Stimulated activated CD4-positive, alpha-beta T cell treated with anti-CD3 and anti-CD28 coated beads, Interleukin-12 subunit alpha, Interleukin-12 subunit beta, amount 100 ng/mL, for 48 hours (primary cell): ENCODE measurements at regions not wholly inside any gene's neighbourhood (a gene's known extent, or its start where the extent isn't known, plus 50 kb on each side); places are given as distances from the start of the nearest gene placed in this dataset.

Source experiments
- DNase-seq, 3 donors: peaks; one replicate each; pipeline ENCODE4 v3.0.0-alpha.2; 2020; ENCODE audit warnings: low read depth in 2 of 3, low spot score in 1 of 3

GRCh38 chr11:79890272-79890671, 449.4 kb upstream of the TENM4 start:
- no peak for DNase-seq

DNA sequence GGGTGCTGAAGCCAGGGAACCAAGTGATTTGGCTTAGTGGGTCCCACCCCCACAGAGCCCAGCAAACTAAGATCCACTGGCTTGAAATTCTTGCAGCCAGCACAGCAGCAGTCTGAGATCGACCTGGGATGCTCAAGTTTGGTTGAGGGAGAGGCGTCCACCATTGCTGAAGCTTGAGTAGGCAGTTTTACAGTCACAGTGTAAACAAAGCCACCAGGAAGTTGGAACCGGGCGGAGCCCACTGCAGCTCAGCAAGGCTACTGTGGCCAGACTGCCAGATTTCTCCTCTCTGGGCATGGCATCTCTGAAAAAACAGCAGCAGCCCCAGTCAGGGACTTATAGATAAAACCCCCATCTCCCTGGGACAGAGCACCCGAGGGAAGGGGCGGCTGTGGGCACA, 424.1 kb upstream of the TENM4 start:
- DNase-seq, result no peak

DNA sequence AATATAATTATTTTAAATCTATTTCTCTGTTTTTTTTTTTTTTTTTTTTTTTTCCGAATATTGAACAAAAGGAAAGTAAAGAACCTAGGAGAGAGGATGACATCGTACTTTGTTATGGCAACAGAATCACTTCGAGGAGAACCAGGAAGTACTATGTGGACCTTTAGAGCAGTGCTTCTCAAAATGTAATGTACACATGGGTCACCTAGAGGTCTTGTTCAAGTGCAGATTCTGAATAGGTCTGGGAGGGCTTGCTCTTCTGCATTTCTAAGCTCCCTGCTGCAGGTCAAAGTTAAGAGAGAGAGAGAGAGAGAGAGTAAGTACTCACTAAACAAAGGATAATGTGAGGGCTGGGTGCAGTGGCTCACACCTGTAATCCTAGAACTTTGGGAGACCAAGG, 419.5 kb upstream of the TENM4 start:
- no peak for DNase-seq

DNA sequence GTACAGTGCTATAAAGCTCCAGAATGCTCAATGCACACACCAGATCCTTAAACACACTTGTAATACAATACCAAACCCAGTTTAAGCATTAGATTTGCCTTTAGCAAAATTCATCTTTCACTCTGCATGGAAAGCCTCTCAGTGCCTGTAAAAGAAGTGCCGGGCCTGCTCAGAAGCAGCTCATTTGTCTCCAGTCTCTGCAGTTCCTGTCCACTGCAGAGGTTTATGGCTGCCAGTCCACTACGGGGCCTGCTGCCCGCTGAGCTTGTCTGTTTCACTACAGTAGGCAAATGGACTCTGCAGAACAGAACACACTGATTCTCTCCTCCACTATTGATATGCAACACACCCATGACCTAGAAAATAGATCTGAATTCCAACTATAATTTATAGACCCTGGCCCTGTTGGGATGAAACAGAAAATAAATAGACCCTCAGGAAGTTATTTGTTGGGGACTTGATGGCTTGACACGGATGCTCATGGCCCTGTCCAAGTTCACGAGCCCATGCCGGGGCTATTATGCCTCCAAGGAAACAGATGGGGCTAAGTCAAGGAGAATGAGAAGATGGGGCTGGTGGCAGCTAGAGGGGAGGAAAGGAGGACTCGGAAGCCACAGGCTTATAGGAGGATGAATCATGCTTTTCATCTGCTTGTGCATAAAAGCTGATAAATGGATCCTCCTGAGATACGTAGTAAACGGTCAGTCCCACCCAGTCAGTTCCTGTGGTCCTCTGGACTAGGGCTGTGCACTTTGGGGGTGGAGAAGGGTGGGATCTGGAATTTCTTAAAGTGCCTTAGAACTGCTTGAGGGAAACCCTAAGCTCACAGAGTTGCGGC, 416.8 kb upstream of the TENM4 start:
- no peak for DNase-seq

GRCh38 chr11:79852176-79852575, 411.3 kb upstream of the TENM4 start:
- no peak for DNase-seq

GRCh38 chr11:79845002-79845709, 404.3 kb upstream of the TENM4 start:
- DNase-seq, result no peak

DNA sequence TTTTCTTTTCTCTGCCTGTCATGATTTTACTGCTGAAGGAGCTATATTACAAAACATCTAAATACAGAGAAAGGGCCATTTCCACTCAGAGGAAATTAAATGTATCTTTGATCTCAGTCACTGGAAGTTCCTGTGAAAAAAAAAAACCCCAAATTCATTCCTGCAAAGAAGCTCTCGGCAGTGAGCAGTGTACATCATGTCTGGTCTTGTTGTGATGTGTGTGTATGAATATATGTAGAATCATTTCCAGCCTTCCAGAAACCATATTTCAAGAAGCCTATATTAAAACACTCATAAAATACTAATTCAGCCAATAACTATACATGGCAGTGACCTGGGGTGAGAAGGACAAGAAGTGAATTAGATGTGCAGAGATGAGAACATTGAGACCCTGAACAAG, 393.2 kb upstream of the TENM4 start:
- DNase-seq, result no peak

DNA sequence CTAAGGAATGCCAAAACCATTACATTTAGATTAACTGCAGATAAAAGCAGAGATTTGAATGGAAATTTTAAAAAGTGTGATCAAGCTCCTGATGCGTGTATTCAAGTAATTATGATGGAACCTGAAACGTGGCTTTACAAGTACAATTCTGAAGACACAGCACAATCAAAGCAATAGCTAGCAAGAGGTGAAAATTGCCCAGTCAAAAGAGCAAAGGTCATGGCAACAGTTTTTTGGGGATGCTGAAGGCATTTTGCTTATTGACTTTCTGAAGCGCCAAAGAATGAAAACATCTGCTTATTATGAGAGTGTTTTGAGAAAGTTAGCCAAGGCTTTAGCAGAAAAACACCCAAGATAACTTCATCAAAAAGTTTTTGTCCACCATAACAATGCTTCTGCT, 389.6 kb upstream of the TENM4 start:
- no peak for DNase-seq

DNA sequence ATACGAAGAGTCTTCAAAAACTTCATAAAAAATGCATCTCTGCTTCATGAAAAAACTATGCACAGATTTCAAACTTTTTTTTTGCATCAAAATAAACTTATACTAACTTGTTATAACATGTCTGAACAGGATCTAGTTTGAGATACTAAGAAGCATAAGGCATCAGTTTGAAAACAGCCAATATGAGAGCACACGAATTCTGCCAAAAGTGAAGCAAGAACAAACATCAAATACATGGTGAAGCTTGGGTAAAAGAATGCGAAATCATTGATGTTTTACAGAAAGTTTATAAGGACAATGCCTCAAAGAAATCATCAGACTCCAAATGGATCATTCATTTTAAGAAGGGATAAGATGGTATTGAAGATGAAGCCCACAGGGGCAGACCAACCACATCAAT, 389.1 kb upstream of the TENM4 start:
- no peak for DNase-seq

DNA sequence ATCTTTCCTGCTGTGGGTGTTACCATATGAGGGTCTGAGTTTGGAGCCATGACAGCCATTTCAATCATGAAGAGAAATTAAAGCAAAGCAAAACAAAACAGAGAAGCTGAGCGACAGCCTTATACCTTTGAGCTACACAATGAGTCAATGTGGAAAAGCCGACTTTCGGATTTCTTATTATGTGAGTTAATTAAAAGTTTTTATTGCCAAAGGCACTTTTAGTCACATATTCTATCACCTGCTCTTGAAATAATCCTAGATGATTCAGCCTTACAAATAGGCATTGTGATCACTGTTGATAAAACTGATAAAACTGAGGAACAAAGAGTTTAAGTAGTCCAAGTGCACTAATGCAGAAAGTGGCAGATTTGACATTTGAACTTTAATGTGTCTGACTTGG, 381.9 kb upstream of the TENM4 start:
- no peak for DNase-seq

DNA sequence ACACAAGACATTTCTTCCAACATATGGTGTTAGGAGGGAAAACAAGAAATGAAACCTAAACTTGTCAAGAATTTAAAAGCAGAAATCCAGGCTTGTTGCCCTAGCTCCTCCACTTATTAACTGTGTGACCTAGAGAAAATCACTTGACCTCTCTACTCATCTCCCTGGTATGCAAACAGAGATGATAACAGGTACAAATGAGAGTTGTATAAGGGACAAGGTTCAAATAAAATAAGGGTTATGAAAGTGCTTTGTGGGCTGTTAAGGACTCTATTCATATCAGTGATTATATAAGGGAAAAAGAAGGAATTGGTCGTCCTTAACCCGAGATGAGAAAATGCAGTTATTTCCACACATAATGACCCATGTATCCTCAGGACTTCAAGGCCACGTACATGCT, 372.7 kb upstream of the TENM4 start:
- DNase-seq, result no peak

DNA sequence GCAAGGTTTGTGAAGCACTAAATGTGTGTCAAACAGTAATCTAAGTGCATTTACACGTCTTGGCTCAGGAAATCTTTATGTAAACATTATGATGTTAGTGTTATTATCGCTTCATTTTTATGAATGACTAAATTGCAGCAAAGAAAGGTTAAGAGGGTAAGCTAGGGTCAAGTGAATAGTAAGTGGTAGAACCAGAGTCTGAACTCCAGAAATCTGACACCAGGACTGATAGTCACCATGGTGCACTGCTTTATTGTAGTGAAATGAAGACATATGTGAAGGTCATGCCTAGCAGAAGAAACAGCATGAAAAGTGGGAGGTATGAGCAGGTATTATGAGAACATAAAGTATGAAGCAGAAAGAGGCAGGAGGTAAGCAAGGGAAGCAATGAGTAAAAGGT, 368.7 kb upstream of the TENM4 start:
- DNase-seq, result no peak

GRCh38 chr11:79807506-79807905, 366.7 kb upstream of the TENM4 start:
- DNase-seq, result no peak

GRCh38 chr11:79796704-79797103, 355.9 kb upstream of the TENM4 start:
- no peak for DNase-seq

DNA sequence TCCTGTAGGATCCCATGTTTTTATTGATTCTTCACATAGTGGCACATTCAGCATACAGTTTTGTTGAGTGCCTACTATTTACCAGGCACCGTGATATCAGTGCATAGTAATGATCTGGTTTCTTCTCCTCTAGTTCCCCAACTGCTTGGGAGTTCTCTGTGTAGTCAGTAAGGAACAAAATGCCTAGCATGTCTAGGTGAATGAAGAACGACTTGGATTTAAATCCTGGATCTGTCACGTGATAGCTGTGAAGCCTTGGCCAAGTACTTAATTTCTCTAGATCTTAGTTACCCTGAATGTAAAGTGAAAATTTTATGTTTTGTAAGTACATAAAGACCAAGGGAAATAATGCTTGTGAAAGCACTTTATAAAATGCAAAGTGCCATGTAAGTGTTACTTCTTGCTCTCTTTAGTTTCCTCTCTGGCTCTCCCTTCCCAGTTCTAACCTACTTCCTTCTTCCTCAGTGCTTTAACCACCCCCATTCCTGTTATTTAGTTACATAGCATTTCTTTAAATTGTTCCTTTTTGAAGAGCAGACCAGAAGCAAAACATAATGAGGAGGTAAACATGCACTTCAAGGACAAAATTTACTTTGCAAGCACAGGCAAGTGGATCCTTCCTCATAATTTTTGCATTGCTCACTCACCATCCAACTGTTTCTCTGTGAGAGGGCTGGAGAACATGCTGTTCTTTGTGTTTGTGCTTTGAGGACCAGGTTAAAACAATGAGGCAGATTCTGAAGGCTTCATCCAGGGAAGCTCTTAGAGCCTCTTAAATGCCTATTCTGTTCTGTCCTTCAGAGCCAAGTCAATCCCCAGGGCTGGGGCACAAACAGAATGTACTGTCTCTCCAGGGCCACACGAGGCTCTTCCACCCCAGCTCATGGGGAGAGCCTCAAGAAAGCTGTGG, 353.9 kb upstream of the TENM4 start:
- DNase-seq, result no peak

DNA sequence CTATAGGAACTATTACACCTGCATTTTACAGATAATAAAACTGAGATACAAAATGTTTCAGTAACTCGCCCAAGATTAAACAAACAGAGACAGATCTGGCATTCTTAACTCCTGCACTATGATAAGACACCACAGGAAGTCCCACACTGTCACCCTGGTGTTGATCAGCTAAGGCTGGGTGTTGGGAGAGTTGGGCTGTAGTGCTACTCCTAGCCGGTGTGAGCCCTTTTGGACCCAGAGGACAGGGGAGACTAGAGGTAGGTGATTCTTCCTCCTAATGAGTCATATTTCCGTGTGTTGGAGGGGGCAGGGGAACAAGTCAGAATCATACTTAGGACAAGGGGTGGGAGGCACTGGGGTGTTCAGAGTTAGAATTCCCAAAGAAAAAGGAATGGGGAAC, 353.2 kb upstream of the TENM4 start:
- DNase-seq, result no peak

- no peak for DNase-seq
Observed at GRCh38 chr11:79786961-79787360, 346.1 kb upstream of the TENM4 start.

DNA sequence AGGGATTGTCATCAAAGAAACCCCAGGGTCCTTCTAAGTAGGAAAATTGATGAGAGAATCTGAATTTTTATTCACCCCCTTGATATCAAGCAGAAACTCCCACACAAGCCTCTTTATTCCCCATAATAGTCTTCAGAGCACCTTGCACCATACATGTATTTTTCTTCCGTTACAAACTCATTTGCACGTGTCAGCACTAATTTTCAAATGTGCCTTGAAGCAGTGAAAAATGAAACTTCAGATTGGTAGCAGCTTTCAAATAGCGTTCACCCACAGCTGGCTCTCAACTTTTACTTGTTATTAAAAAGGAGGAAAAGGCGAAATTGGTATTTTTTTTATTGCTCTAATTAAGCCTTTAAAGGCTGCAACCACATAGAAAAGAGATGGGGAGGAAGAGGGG, 343.0 kb upstream of the TENM4 start:
- DNase-seq, result no peak

- DNase-seq, result no peak
Observed at GRCh38 chr11:79768343-79768742, 327.5 kb upstream of the TENM4 start.

- DNase-seq, result no peak
Observed at GRCh38 chr11:79762279-79762921, 321.6 kb upstream of the TENM4 start.

GRCh38 chr11:79758325-79758724, 317.5 kb upstream of the TENM4 start:
- DNase-seq, result no peak
